T-cell (primary cell): ENCODE measurements at regions not wholly inside any gene's neighbourhood (a gene's known extent, or its start where the extent isn't known, plus 50 kb on each side); places are given as distances from the start of the nearest gene placed in this dataset.

ENCODE experiments used
- ATAC-seq, 4 experiments: fragments of 200-7000 bp in 3 of 4; fragments of 150-1000 bp in 1 of 4; cut with Tn5 transposase; replicated peaks in 1 of 4; 1 replicate in 3 of 4; 2 replicates in 1 of 4; pipeline ENCODE4 v1.10.0; 2021; ENCODE audit warnings: moderate library complexity in 3 of 4, mild to moderate bottlenecking in 2 of 4, moderate number of reproducible peaks in 1 of 4
- CTCF ChIA-PET, 2 donors: fragments of 300-600 bp; sonication (Branson Sonifier 250); formaldehyde crosslinking; loops; one replicate each; lab custom pipeline; 2022; ENCODE audit warnings: antibody characterized with exemption in 2 of 2; lab: Charles Lee
- POLR2A ChIA-PET, 2 donors: fragments of 300-600 bp; sonication (Branson Sonifier 250); formaldehyde crosslinking; loops; one replicate each; lab custom pipeline; 2022; ENCODE audit warnings: antibody characterized with exemption in 2 of 2; lab: Charles Lee
- DNase-seq, 35 experiments: peaks; one replicate each; pipeline versions ENCODE4 v3.0.0 to v3.0.0-alpha.2; 2013 to 2023
- H3K27ac ChIP-seq: one replicate; pipeline ENCODE4 v1.5.1; 2013; ENCODE audit warnings: low read length
- H3K27me3 ChIP-seq, 2 experiments: replicated peaks in 1 of 2; 1 replicate in 1 of 2; 2 replicates in 1 of 2; pipeline versions ENCODE4 v1.6.1 to v1.7.0; 2013; ENCODE audit warnings: low read length in 1 of 2, mixed read lengths in 1 of 2; ENCODE audit not compliant: control insufficient read depth in 2 of 2, insufficient read depth in 2 of 2; ENCODE audit errors: extremely low read depth in 1 of 2
- H3K36me3 ChIP-seq, 2 donors: 1 replicate in 1 of 2; 2 replicates in 1 of 2; pipeline versions ENCODE4 v1.6.1 to v1.7.0; 2013; ENCODE audit warnings: low read length in 1 of 2; ENCODE audit not compliant: control insufficient read depth in 2 of 2, insufficient read depth in 1 of 2; ENCODE audit errors: extremely low read depth in 1 of 2
- H3K4me1 ChIP-seq, 2 experiments: 1 replicate in 1 of 2; 2 replicates in 1 of 2; pipeline versions ENCODE4 v1.6.1 to v1.7.0; 2013; ENCODE audit warnings: low read length in 2 of 2, mixed read lengths in 1 of 2; ENCODE audit not compliant: insufficient read depth in 2 of 2, control insufficient read depth in 1 of 2; ENCODE audit errors: extremely low read depth in 1 of 2
- H3K4me3 ChIP-seq, 2 donors: 1 replicate in 1 of 2; 2 replicates in 1 of 2; pipeline versions ENCODE4 v1.5.1 to v1.7.0; 2013; ENCODE audit warnings: mild to moderate bottlenecking in 2 of 2, low read length in 1 of 2, moderate library complexity in 1 of 2; ENCODE audit not compliant: control insufficient read depth in 1 of 2; ENCODE audit errors: extremely low read depth in 1 of 2
- H3K9me3 ChIP-seq: 2 replicates; pipeline ENCODE4 v1.7.0; 2013
- H3K27ac Mint-ChIP-seq, 2 donors: one replicate each; pipeline ENCODE4 v1.8.0; 2020 to 2021; ENCODE audit warnings: mild to moderate bottlenecking in 2 of 2, mixed read lengths in 2 of 2
- H3K27me3 Mint-ChIP-seq, 2 donors: one replicate each; pipeline ENCODE4 v1.8.0; 2021 to 2022; ENCODE audit warnings: mixed read lengths in 2 of 2
- H3K36me3 Mint-ChIP-seq: one replicate; pipeline ENCODE4 v1.8.0; 2021; ENCODE audit warnings: mixed read lengths
- H3K4me1 Mint-ChIP-seq, 3 donors: one replicate each; pipeline ENCODE4 v1.8.0; 2020 to 2022; ENCODE audit warnings: mixed read lengths in 3 of 3, mild to moderate bottlenecking in 1 of 3
- H3K4me3 Mint-ChIP-seq, 3 donors: one replicate each; pipeline ENCODE4 v1.8.0; 2020 to 2022; ENCODE audit warnings: mild to moderate bottlenecking in 3 of 3, mixed read lengths in 3 of 3, moderate library complexity in 3 of 3
- H3K9me3 Mint-ChIP-seq, 3 donors: one replicate each; pipeline ENCODE4 v1.8.0; 2020 to 2022; ENCODE audit warnings: mixed read lengths in 3 of 3
- WGBS: methylation state at CpG from one replicate; pipeline ENCODE4 v1.1.5; 2013; ENCODE audit warnings: missing lambda C conversion rate; ENCODE audit not compliant: insufficient coverage; 5-methylcytosine and 5-hydroxymethylcytosine counted together

GRCh38 chr3:150220041-150220440 lies 188.1 kb upstream of the TSC22D2 start:
- ATAC-seq, result no peak
- Histone ChIP-seq H3K27ac (no peak overlapping the region), H3K4me3 (no peak overlapping the region), H3K27me3 (peaks cover 7 to 24% of the 10 kb centered on the region in 2 experiments), H3K36me3 (no peaks in the 10 kb centered on the region), H3K4me1 (peaks cover 0 to 5% of the 10 kb centered on the region in 2 experiments), H3K9me3 (no peaks in the 10 kb centered on the region)
- POLR2A ChIA-PET, result no interaction called here
- Mint-ChIP-seq H3K36me3 (no peaks in the 10 kb centered on the region), H3K4me1 (peaks cover 2 to 10% (median 4%) of the 10 kb centered on the region in 3 donors), H3K4me3 (no peak overlapping the region), H3K27me3 (peaks cover 45 to 48% of the 10 kb centered on the region in 2 donors), H3K9me3 (no peaks in the 10 kb centered on the region), H3K27ac (no peak overlapping the region)
- no peak for DNase-seq
- CTCF ChIA-PET, result interaction anchor here (0.6 to 2.0 kb wide), 12 partner anchors 13 to 284 kb away, joined by 3 to 12 read pairs (median 4); no protein-coding TSS in a partner anchor
- no CpG with 5 or more reads among the region's 3 CpGs for WGBS

- Histone ChIP-seq H3K27ac (no peak overlapping the region), H3K9me3 (no peaks in the 10 kb centered on the region), H3K36me3 (no peaks in the 10 kb centered on the region), H3K4me3 (no peak overlapping the region), H3K4me1 (peaks cover 0 to 5% of the 10 kb centered on the region in 2 experiments), H3K27me3 (peaks cover 7 to 21% of the 10 kb centered on the region in 2 experiments)
- peaks cover 37 to 39% of the 10 kb centered on the region in 2 donors for H3K27me3 Mint-ChIP-seq
- peaks cover 2 to 10% (median 4%) of the 10 kb centered on the region in 3 donors for H3K4me1 Mint-ChIP-seq
- H3K36me3 Mint-ChIP-seq, result no peaks in the 10 kb centered on the region
- ATAC-seq (no peak), DNase-seq (no peak)
- no peak overlapping the region for H3K4me3 Mint-ChIP-seq
- POLR2A ChIA-PET, result no interaction called here
- CTCF ChIA-PET, result interaction anchor here (0.7 to 1.3 kb wide), 5 partner anchors 186 to 283 kb away, joined by 3 to 4 read pairs (median 3); no protein-coding TSS in a partner anchor
- H3K27ac Mint-ChIP-seq, result no peak overlapping the region
- no peaks in the 10 kb centered on the region for H3K9me3 Mint-ChIP-seq
- no CpG with 5 or more reads among the region's 3 CpGs for WGBS
These were observed 189.3 kb upstream of the TSC22D2 start for GRCh38 chr3:150218841-150219240.

- Histone ChIP-seq H3K4me3 (no peak overlapping the region), H3K36me3 (no peaks in the 10 kb centered on the region), H3K9me3 (no peaks in the 10 kb centered on the region), H3K27me3 (peaks cover 6 to 20% of the 10 kb centered on the region in 2 experiments), H3K27ac (no peak overlapping the region), H3K4me1 (peaks cover 0 to 5% of the 10 kb centered on the region in 2 experiments)
- H3K4me1 Mint-ChIP-seq, result peaks cover 2 to 10% (median 4%) of the 10 kb centered on the region in 3 donors
- ATAC-seq, result no peak
- CTCF ChIA-PET, result interaction anchor here (0.7 to 1.4 kb wide), 5 partner anchors 12 to 283 kb away, joined by 3 to 4 read pairs (median 3); no protein-coding TSS in a partner anchor
- no peak overlapping the region for H3K27ac Mint-ChIP-seq
- POLR2A ChIA-PET, result no interaction called here
- H3K27me3 Mint-ChIP-seq, result peaks cover 31 to 36% of the 10 kb centered on the region in 2 donors
- no peak for DNase-seq
- no peak overlapping the region for H3K4me3 Mint-ChIP-seq
- 100% methylated on average over 2 of the region's 4 CpGs for WGBS
- H3K36me3 Mint-ChIP-seq, result no peaks in the 10 kb centered on the region
- H3K9me3 Mint-ChIP-seq, result no peaks in the 10 kb centered on the region
These were observed 189.9 kb upstream of the TSC22D2 start for GRCh38 chr3:150218236-150218635.

- H3K27ac Mint-ChIP-seq, result no peak overlapping the region
- ChIA-PET POLR2A (no interaction called here), CTCF (interaction anchor here in 1 of 2 donors (1.4 to 1.5 kb wide), 2 partner anchors 12 to 254 kb away, joined by 3 read pairs; no protein-coding TSS in a partner anchor)
- Histone ChIP-seq H3K36me3 (no peaks in the 10 kb centered on the region), H3K27ac (no peak overlapping the region), H3K9me3 (no peaks in the 10 kb centered on the region), H3K27me3 (peaks cover 3 to 18% of the 10 kb centered on the region in 2 experiments), H3K4me1 (peaks cover 0 to 5% of the 10 kb centered on the region in 2 experiments), H3K4me3 (no peak overlapping the region)
- no CpG with 5 or more reads among the region's 4 CpGs for WGBS
- no peaks in the 10 kb centered on the region for H3K36me3 Mint-ChIP-seq
- DNase-seq, result no peak
- peaks cover 29 to 36% of the 10 kb centered on the region in 2 donors for H3K27me3 Mint-ChIP-seq
- ATAC-seq, result no peak
- H3K4me1 Mint-ChIP-seq, result peaks cover 2 to 10% (median 4%) of the 10 kb centered on the region in 3 donors
- no peaks in the 10 kb centered on the region for H3K9me3 Mint-ChIP-seq
- H3K4me3 Mint-ChIP-seq, result no peak overlapping the region
These were observed 190.4 kb upstream of the TSC22D2 start for GRCh38 chr3:150217691-150218090.

GRCh38 chr3:150216866-150217600 lies 191.1 kb upstream of the TSC22D2 start:
- no peak overlapping the region for H3K27ac Mint-ChIP-seq

GRCh38 chr3:150216041-150216811 lies 191.9 kb upstream of the TSC22D2 start:
- ChIA-PET POLR2A (no interaction called here), CTCF (interaction anchor here (0.7 to 1.5 kb wide), 3 partner anchors 9 to 278 kb away, joined by 3 read pairs; no protein-coding TSS in a partner anchor)
- 92% methylated on average over 2 of the region's 6 CpGs for WGBS
- H3K27me3 Mint-ChIP-seq, result peaks cover 17 to 28% of the 10 kb centered on the region in 2 donors
- no peak overlapping the region for H3K27ac Mint-ChIP-seq
- H3K9me3 Mint-ChIP-seq, result no peaks in the 10 kb centered on the region
- H3K9me3 ChIP-seq, result no peaks in the 10 kb centered on the region
- H3K27me3 ChIP-seq, result peaks cover 0 to 8% of the 10 kb centered on the region in 2 experiments
- H3K4me3 ChIP-seq, result no peak overlapping the region
- no peak overlapping the region for H3K27ac ChIP-seq
- H3K4me3 Mint-ChIP-seq, result no peak overlapping the region
- peaks cover 0 to 2% of the 10 kb centered on the region in 2 experiments for H3K4me1 ChIP-seq
- no peaks in the 10 kb centered on the region for H3K36me3 Mint-ChIP-seq
- DNase-seq, result no peak
- H3K36me3 ChIP-seq, result no peaks in the 10 kb centered on the region
- peaks cover 1 to 3% (median 3%) of the 10 kb centered on the region in 3 donors for H3K4me1 Mint-ChIP-seq
- ATAC-seq, result no peak

More at GRCh38 chr3:150216866-150217600, 191.1 kb upstream of the TSC22D2 start:
- ATAC-seq (no peak), DNase-seq (no peak)
- ChIA-PET POLR2A (no interaction called here), CTCF (interaction anchor here (0.7 to 1.5 kb wide), 4 partner anchors 8 to 279 kb away, joined by 3 read pairs; no protein-coding TSS in a partner anchor)
- H3K4me1 ChIP-seq, result peaks cover 0 to 5% of the 10 kb centered on the region in 2 experiments
- no peak overlapping the region for H3K4me3 Mint-ChIP-seq
- no peaks in the 10 kb centered on the region for H3K9me3 ChIP-seq
- no peak overlapping the region for H3K4me3 ChIP-seq
- no peaks in the 10 kb centered on the region for H3K9me3 Mint-ChIP-seq
- peaks cover 0 to 16% of the 10 kb centered on the region in 2 experiments for H3K27me3 ChIP-seq
- H3K36me3 ChIP-seq, result no peaks in the 10 kb centered on the region
- WGBS, result 91% methylated on average over 5 of the region's 9 CpGs
- H3K4me1 Mint-ChIP-seq, result peaks cover 2 to 10% (median 4%) of the 10 kb centered on the region in 3 donors
- H3K36me3 Mint-ChIP-seq, result no peaks in the 10 kb centered on the region
- H3K27me3 Mint-ChIP-seq, result peaks cover 24 to 36% of the 10 kb centered on the region in 2 donors
- H3K27ac ChIP-seq, result no peak overlapping the region
